Esophagus muscularis mucosa (tissue), 3 donors: ENCODE measurements at regions not wholly inside any gene's neighbourhood (a gene's known extent, or its start where the extent isn't known, plus 50 kb on each side); places are given as distances from the start of the nearest gene placed in this dataset.

Experiments used
- POLR2A ChIP-seq: fragments of 450-650 bp; IDR thresholded peaks from one replicate; pipeline ENCODE4 v1.6.1; 2017; ENCODE audit warnings: antibody characterized with exemption, moderate library complexity, mild to moderate bottlenecking, low read depth
- POLR2AphosphoS5 ChIP-seq, 2 donors: sonication (generic); formaldehyde crosslinking; IDR thresholded peaks; one replicate each; pipeline ENCODE4 v1.6.1; 2017; ENCODE audit warnings: antibody characterized with exemption in 2 of 2
- TF ChIP-seq, protein P1 (sequence below), 3 experiments: fragments of 200-600 bp in 2 of 3; fragments of 450-650 bp in 1 of 3; sonication (generic) in 2 of 3; IDR thresholded peaks; one replicate each; pipeline ENCODE4 v1.5.1; 2017 to 2019; ENCODE audit warnings: antibody characterized with exemption in 3 of 3, mild to moderate bottlenecking in 2 of 3, moderate library complexity in 1 of 3

DNA sequence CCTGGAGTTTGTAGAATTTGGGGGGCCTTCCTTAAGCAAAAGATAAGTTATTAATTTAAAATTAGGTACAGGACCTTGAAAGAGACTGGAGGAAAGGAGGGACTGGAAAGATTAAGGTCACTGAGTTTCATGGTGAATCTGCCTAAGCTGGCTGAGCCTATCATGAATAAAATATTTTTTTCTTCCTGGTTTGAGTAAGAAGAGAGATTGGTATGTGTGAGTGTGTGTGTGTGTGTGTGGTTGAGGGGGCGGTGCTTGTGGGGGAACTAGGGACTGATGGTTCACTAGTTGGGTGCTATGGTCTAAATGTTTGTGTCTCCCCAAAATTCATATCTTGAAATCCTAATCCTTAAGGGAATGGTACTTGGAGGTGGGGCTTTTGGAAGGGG is 142.5 kb upstream of the PRKCQ start:
- TF ChIP-seq, protein P1, sequence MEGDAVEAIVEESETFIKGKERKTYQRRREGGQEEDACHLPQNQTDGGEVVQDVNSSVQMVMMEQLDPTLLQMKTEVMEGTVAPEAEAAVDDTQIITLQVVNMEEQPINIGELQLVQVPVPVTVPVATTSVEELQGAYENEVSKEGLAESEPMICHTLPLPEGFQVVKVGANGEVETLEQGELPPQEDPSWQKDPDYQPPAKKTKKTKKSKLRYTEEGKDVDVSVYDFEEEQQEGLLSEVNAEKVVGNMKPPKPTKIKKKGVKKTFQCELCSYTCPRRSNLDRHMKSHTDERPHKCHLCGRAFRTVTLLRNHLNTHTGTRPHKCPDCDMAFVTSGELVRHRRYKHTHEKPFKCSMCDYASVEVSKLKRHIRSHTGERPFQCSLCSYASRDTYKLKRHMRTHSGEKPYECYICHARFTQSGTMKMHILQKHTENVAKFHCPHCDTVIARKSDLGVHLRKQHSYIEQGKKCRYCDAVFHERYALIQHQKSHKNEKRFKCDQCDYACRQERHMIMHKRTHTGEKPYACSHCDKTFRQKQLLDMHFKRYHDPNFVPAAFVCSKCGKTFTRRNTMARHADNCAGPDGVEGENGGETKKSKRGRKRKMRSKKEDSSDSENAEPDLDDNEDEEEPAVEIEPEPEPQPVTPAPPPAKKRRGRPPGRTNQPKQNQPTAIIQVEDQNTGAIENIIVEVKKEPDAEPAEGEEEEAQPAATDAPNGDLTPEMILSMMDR (IDR thresholded peaks at IDR 0.05), result no peak
- TF ChIP-seq POLR2AphosphoS5 (IDR thresholded peaks at IDR 0.05) (no peak), POLR2A (no peak)
